ENCODE measurements at regions not wholly inside any gene's neighbourhood (a gene's known extent, or its start where the extent isn't known, plus 50 kb on each side); places are given as distances from the start of the nearest gene placed in this dataset.

DNA sequence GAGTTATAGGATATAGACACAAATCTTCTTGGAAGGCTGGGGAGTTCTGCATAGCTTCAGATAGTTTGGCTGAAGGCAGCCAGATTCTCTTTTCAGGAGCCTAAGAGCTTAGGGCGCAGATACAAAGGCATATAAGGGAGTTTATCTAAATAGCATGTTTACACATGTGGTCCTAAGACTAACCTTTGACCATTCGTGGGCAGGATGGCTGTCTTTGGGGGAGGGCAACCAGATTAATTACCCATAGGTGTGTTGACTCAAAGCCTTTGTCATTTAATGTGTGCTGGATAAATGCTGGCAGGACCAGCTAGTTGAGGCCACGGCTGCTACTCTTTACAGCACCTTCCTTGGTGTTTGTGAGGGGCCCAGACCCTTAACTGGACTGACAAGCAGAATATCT lies 71.8 kb downstream of the IER5 start:
- H3K4me3 ChIP-seq (replicated peaks in 1 of 3; ENCODE audit: low read depth in 2 of 3, low read length in 3 of 3): no peak overlapping the region
- H3K9ac ChIP-seq (ENCODE audit: insufficient read depth, low read length, poor library complexity, severe bottlenecking): no peak overlapping the region
- Mint-ChIP-seq H3K27ac (peak overlapping the region in 6 of 7 donors; percentile 7 to 79 (median 34)), H3K36me3 (no peaks in the 10 kb centered on the region), H3K9me3 (peaks cover 4 to 31% (median 20%) of the 10 kb centered on the region in 7 donors), H3K4me1 (peaks cover 32% of the 10 kb centered on the region), H3K27me3 (ENCODE audit: low read depth in 3 of 3) (peaks cover 3 to 6% (median 4%) of the 10 kb centered on the region in 3 donors), H3K4me3 (no peak overlapping the region)
- H3K4me1 ChIP-seq (ENCODE audit: control insufficient read depth in 1 of 2, insufficient read depth in 2 of 2, low read length in 2 of 2): peaks cover 20 to 28% of the 10 kb centered on the region in 2 donors
- no peak overlapping the region for H2AFZ ChIP-seq (ENCODE audit: insufficient read depth, low read depth, low read length, poor library complexity, severe bottlenecking)
- no peak overlapping the region for H3K27ac ChIP-seq (ENCODE audit: low read depth in 1 of 2, low read length in 2 of 2)
- no peaks in the 10 kb centered on the region for H3K36me3 ChIP-seq (replicated peaks in 1 of 2; ENCODE audit: control insufficient read depth in 1 of 2, insufficient read depth in 2 of 2, low read length in 2 of 2)
- intact Hi-C loops (cut with micrococcal nuclease): loop anchor here (10.0 kb wide), 2 partner anchors 276 to 646 kb away; no protein-coding TSS in a partner anchor
- H3K27me3 ChIP-seq (ENCODE audit: control insufficient read depth in 2 of 2, insufficient read depth in 2 of 2, low read length in 2 of 2): no peaks in the 10 kb centered on the region
- no peaks in the 10 kb centered on the region for H4K20me1 ChIP-seq (ENCODE audit: insufficient read depth, low read length)
- H3K79me2 ChIP-seq (ENCODE audit: insufficient read depth, low read length): no peaks in the 10 kb centered on the region
- no peak overlapping the region for H3K4me2 ChIP-seq (replicated peaks; ENCODE audit: extremely low read depth, low read length, poor library complexity, severe bottlenecking)
- DNase-seq: no peak
- TF ChIP-seq CTCF (IDR thresholded peaks at IDR 0.05): no peak
- WGBS (ENCODE audit: insufficient coverage): 83% methylated on average over 2 of the region's 3 CpGs
- peaks cover 11 to 14% of the 10 kb centered on the region in 2 donors for H3K9me3 ChIP-seq (replicated peaks in 1 of 2; ENCODE audit: control insufficient read depth in 1 of 2, insufficient read depth in 1 of 2, low read length in 2 of 2)

- Mint-ChIP-seq H3K27me3 (ENCODE audit: low read depth in 3 of 3) (peaks cover 1 to 3% (median 2%) of the 10 kb centered on the region in 3 donors), H3K9me3 (peaks cover 4 to 34% (median 20%) of the 10 kb centered on the region in 7 donors), H3K4me3 (peak overlapping the region; percentile 47 to 66), H3K27ac (peak overlapping the region; percentile 76 to 95 (median 91)), H3K4me1 (peaks cover 33% of the 10 kb centered on the region), H3K36me3 (no peaks in the 10 kb centered on the region)
- 48% methylated on average over 15 of the region's 15 CpGs for WGBS (ENCODE audit: insufficient coverage)
- Histone ChIP-seq H4K20me1 (ENCODE audit: insufficient read depth, low read length) (no peaks in the 10 kb centered on the region), H3K36me3 (replicated peaks in 1 of 2; ENCODE audit: control insufficient read depth in 1 of 2, insufficient read depth in 2 of 2, low read length in 2 of 2) (no peaks in the 10 kb centered on the region), H3K79me2 (ENCODE audit: insufficient read depth, low read length) (no peaks in the 10 kb centered on the region), H3K27me3 (ENCODE audit: control insufficient read depth in 2 of 2, insufficient read depth in 2 of 2, low read length in 2 of 2) (no peaks in the 10 kb centered on the region), H2AFZ (ENCODE audit: insufficient read depth, low read depth, low read length, poor library complexity, severe bottlenecking) (peak overlapping the region; percentile 70), H3K4me2 (replicated peaks; ENCODE audit: extremely low read depth, low read length, poor library complexity, severe bottlenecking) (peak overlapping the region; percentile 42), H3K9ac (ENCODE audit: insufficient read depth, low read length, poor library complexity, severe bottlenecking) (no peak overlapping the region), H3K27ac (ENCODE audit: low read depth in 1 of 2, low read length in 2 of 2) (peak overlapping the region; percentile 21 to 64), H3K9me3 (replicated peaks in 1 of 2; ENCODE audit: control insufficient read depth in 1 of 2, insufficient read depth in 1 of 2, low read length in 2 of 2) (peaks cover 11 to 14% of the 10 kb centered on the region in 2 donors), H3K4me1 (ENCODE audit: control insufficient read depth in 1 of 2, insufficient read depth in 2 of 2, low read length in 2 of 2) (peaks cover 20 to 28% of the 10 kb centered on the region in 2 donors), H3K4me3 (replicated peaks in 1 of 3; ENCODE audit: low read depth in 2 of 3, low read length in 3 of 3) (peak overlapping the region in 1 of 3 experiments; percentile 36)
- DNase-seq: peak; percentile 73 to 82 (median 77)
- no peak for TF ChIP-seq CTCF (IDR thresholded peaks at IDR 0.05)
- intact Hi-C loops (cut with micrococcal nuclease): loop anchor here (10.0 kb wide), 2 partner anchors 276 to 646 kb away; no protein-coding TSS in a partner anchor
These were observed 72.7 kb downstream of the IER5 start for GRCh38 chr1:181160998-181161870.

Measured in CD14-positive monocyte (primary cell).